Glutamatergic neuron (in vitro differentiated cells): ENCODE measurements at regions not wholly inside any gene's neighbourhood (a gene's known extent, or its start where the extent isn't known, plus 50 kb on each side); places are given as distances from the start of the nearest gene placed in this dataset.

Experiments used
- DNase-seq: peaks from one replicate; pipeline ENCODE4 v3.0.0; 2022
- H3K27ac Mint-ChIP-seq: one replicate; pipeline ENCODE4 v1.8.0; 2020; ENCODE audit warnings: mild to moderate bottlenecking, mixed read lengths, inconsistent platforms; ENCODE audit not compliant: unreplicated experiment
- H3K27me3 Mint-ChIP-seq: one replicate; pipeline ENCODE4 v1.8.0; 2020; ENCODE audit warnings: mild to moderate bottlenecking, moderate library complexity, mixed read lengths, inconsistent platforms; ENCODE audit not compliant: unreplicated experiment
- H3K36me3 Mint-ChIP-seq: one replicate; pipeline ENCODE4 v1.8.0; 2020; ENCODE audit warnings: mild to moderate bottlenecking, mixed read lengths, inconsistent platforms; ENCODE audit not compliant: unreplicated experiment
- H3K4me1 Mint-ChIP-seq: one replicate; pipeline ENCODE4 v1.8.0; 2020; ENCODE audit warnings: mild to moderate bottlenecking, low read depth, mixed read lengths, inconsistent platforms; ENCODE audit not compliant: unreplicated experiment
- H3K4me3 Mint-ChIP-seq: one replicate; pipeline ENCODE4 v1.8.0; 2020; ENCODE audit warnings: mild to moderate bottlenecking, mixed read lengths, inconsistent platforms; ENCODE audit not compliant: unreplicated experiment
- H3K9me3 Mint-ChIP-seq: one replicate; pipeline ENCODE4 v1.8.0; 2020; ENCODE audit warnings: mild to moderate bottlenecking, moderate library complexity, mixed read lengths, inconsistent platforms; ENCODE audit not compliant: unreplicated experiment
- TF ChIP-seq, protein P1 (sequence below): fragments of 200-600 bp; sonication (generic); IDR thresholded peaks from one replicate; pipeline ENCODE4 v1.5.0; 2021; ENCODE audit not compliant: partially characterized antibody, unreplicated experiment

DNA sequence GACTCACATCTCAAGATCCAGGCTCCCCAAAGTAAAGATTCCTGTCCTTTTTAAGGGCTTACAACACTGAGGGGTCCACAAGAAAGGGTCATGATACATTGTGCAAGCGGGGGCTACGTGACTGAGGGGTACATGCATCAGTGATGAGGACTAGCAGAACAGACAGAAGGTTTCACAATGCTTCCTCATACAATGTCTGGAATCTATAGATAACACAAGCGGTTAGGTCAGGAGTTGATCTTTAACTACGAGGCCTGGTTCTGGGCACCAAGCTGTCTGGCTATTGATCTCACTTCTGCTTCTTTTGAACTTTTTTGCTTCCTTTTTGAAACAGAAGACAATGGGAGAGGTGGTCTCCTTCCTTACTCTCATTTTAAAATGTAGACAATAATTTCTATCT is 718.6 kb downstream of the AMY1C start:
- no peak for DNase-seq
- no peaks in the 10 kb centered on the region for H3K36me3 Mint-ChIP-seq
- peaks cover 2% of the 10 kb centered on the region for H3K27me3 Mint-ChIP-seq
- peaks cover 2% of the 10 kb centered on the region for H3K9me3 Mint-ChIP-seq
- TF ChIP-seq, protein P1, sequence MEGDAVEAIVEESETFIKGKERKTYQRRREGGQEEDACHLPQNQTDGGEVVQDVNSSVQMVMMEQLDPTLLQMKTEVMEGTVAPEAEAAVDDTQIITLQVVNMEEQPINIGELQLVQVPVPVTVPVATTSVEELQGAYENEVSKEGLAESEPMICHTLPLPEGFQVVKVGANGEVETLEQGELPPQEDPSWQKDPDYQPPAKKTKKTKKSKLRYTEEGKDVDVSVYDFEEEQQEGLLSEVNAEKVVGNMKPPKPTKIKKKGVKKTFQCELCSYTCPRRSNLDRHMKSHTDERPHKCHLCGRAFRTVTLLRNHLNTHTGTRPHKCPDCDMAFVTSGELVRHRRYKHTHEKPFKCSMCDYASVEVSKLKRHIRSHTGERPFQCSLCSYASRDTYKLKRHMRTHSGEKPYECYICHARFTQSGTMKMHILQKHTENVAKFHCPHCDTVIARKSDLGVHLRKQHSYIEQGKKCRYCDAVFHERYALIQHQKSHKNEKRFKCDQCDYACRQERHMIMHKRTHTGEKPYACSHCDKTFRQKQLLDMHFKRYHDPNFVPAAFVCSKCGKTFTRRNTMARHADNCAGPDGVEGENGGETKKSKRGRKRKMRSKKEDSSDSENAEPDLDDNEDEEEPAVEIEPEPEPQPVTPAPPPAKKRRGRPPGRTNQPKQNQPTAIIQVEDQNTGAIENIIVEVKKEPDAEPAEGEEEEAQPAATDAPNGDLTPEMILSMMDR: no peak
- no peak overlapping the region for H3K4me3 Mint-ChIP-seq
- no peak overlapping the region for H3K27ac Mint-ChIP-seq
- H3K4me1 Mint-ChIP-seq: no peaks in the 10 kb centered on the region

DNA sequence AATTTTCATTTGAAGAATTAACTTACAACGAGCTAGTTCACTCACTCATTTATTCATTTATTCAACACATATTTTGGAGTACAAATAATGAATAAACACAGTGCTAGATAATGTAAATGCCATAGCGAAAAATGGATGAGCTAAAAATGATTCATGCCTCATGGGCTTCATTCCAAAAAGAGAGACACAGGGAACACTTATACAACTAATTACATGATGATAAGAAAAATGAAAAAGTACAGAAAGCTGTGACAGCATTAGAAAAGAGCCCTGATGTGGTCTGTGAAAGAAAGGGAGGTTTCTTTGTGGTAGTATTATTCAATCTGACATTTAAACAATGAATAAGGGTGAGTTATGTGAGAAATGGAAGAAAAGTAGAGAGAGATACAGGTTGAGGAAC is 726.4 kb downstream of the AMY1C start:
- no peaks in the 10 kb centered on the region for H3K36me3 Mint-ChIP-seq
- H3K4me3 Mint-ChIP-seq: no peak overlapping the region
- H3K27ac Mint-ChIP-seq: no peak overlapping the region
- no peaks in the 10 kb centered on the region for H3K27me3 Mint-ChIP-seq
- no peak for DNase-seq
- no peaks in the 10 kb centered on the region for H3K4me1 Mint-ChIP-seq
- TF ChIP-seq, protein P1: no peak
- no peaks in the 10 kb centered on the region for H3K9me3 Mint-ChIP-seq

DNA sequence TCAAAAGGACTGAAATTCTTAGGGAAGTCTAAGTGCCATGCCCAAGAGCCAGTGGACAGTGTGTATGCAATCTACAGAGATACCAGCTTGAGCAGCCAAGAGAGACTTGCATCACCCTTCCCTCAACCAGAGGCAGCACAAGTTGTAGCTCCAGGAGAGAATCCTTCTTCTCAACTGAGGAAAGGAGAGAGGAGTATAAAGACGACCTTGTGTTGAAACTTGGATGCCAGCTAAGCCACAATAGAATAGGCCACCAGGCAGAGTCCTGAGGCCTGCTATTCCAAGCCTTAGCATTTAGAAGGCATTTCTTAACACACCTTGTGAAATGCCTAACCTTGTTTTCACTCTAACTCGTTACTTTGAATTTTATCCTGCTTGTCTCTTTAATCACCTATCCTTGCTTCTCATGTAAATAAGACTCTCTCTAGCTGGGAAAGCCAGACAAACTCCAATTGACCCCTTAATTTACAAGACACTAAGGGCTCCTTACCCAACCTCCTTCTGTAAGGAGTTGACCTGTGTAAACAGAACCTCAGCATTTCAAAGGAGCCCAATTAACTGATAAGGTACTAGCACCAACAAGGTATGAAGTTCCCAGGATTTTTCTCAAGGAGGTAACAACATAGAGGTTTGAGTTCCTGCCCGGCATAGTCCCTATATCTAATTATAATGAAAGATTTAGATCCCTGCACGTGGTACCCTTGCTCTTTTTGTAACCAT is 738.8 kb downstream of the AMY1C start:
- H3K9me3 Mint-ChIP-seq: no peaks in the 10 kb centered on the region
- DNase-seq: no peak
- H3K27me3 Mint-ChIP-seq: no peaks in the 10 kb centered on the region
- no peaks in the 10 kb centered on the region for H3K4me1 Mint-ChIP-seq
- no peaks in the 10 kb centered on the region for H3K36me3 Mint-ChIP-seq
- TF ChIP-seq, protein P1: no peak
- no peak overlapping the region for H3K4me3 Mint-ChIP-seq
- H3K27ac Mint-ChIP-seq: no peak overlapping the region

DNA sequence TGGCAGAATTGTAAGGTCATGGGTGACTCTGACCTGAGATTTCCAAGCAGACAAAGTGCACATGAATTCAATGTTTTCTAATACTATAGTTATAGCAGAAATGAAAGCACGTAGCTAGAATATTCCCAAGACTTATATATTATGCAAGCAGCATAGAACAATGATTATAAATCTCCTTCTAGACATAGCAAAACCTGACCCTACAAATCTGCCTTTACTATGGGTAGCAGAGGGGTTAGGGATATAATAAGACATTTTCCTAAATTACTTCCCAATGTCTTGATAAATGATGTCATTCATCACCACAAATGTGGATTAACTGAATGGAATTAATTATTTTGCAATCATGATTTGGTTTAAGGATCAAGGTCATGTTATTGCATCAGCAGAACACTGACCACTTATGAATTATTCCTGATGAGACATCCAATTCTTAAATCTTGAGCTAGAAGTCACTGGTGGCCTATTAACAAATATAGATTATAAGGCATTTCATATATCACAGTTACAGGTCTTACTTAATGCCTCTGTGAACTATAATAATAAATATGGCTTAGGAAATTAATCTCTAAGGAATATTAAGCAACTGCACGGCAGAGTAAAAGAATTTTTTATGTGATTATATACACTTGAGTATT is 776.6 kb downstream of the AMY1C start:
- H3K9me3 Mint-ChIP-seq: no peaks in the 10 kb centered on the region
- no peak for DNase-seq
- H3K4me1 Mint-ChIP-seq: no peaks in the 10 kb centered on the region
- H3K27ac Mint-ChIP-seq: no peak overlapping the region
- H3K27me3 Mint-ChIP-seq: no peaks in the 10 kb centered on the region
- no peaks in the 10 kb centered on the region for H3K36me3 Mint-ChIP-seq
- TF ChIP-seq, protein P1: no peak
- H3K4me3 Mint-ChIP-seq: no peak overlapping the region

DNA sequence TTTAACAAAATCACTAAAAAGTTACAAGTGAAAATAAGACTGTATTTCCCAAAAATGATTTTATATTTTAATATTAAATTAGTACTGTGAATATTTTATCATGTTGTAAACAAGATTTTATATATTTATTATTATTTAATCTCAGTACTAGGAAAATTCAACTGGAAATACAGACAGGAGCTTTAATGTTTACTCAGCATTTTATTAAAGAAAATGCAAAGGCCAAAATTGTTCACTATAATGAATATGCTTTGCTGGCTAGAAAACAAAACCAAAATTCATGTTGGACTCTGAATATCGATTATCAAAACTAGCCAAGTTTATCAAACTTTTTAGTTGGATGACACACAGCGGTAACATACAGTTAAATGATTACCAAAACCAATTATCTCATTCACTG is 782.3 kb downstream of the AMY1C start:
- no peaks in the 10 kb centered on the region for H3K27me3 Mint-ChIP-seq
- no peak overlapping the region for H3K4me3 Mint-ChIP-seq
- H3K36me3 Mint-ChIP-seq: no peaks in the 10 kb centered on the region
- no peak overlapping the region for H3K27ac Mint-ChIP-seq
- TF ChIP-seq, protein P1: no peak
- H3K9me3 Mint-ChIP-seq: no peaks in the 10 kb centered on the region
- DNase-seq: no peak
- H3K4me1 Mint-ChIP-seq: no peaks in the 10 kb centered on the region
